CD8-positive, alpha-beta memory T cell (primary cell): ENCODE measurements at regions not wholly inside any gene's neighbourhood (a gene's known extent, or its start where the extent isn't known, plus 50 kb on each side); places are given as distances from the start of the nearest gene placed in this dataset.
A peak's percentile ranks its signal among the peaks of the same experiment; 100 is the strongest.
"Not testable (repeated sequence)": the region's sequence is repeated elsewhere in the genome, so short reads cannot be mapped to it uniquely, and the experiment has no call there.

Experiments
- CTCF ChIA-PET: fragments of 350-600 bp; sonication (Branson Sonifier 250); formaldehyde crosslinking; loops from one replicate; lab custom pipeline; 2021; ENCODE audit warnings: antibody characterized with exemption; lab: Charles Lee
- POLR2A ChIA-PET: fragments of 350-600 bp; sonication (Branson Sonifier 250); formaldehyde crosslinking; loops from one replicate; lab custom pipeline; 2021; ENCODE audit warnings: antibody characterized with exemption; lab: Charles Lee
- DNase-seq, 5 donors: peaks; one replicate each; pipeline versions ENCODE4 v3.0.0 to v3.0.0-alpha.2; 2020 to 2022; ENCODE audit warnings: mixed read lengths in 1 of 5
- H3K27ac ChIP-seq: one replicate; pipeline ENCODE4 v1.7.0; 2013; ENCODE audit warnings: low read depth, mild to moderate bottlenecking, low read length, moderate library complexity
- H3K27me3 ChIP-seq: 2 replicates; pipeline ENCODE4 v1.7.0; 2013; ENCODE audit warnings: low read length, mild to moderate bottlenecking; ENCODE audit not compliant: insufficient read depth, poor library complexity, severe bottlenecking
- H3K36me3 ChIP-seq: 2 replicates; pipeline ENCODE4 v1.7.0; 2013; ENCODE audit warnings: mild to moderate bottlenecking, low read length, moderate library complexity; ENCODE audit not compliant: insufficient read depth
- H3K4me1 ChIP-seq: 2 replicates; pipeline ENCODE4 v1.7.0; 2013; ENCODE audit warnings: mild to moderate bottlenecking, low read length, moderate library complexity; ENCODE audit not compliant: insufficient read depth
- H3K4me3 ChIP-seq: 2 replicates; pipeline ENCODE4 v1.7.0; 2013; ENCODE audit warnings: mild to moderate bottlenecking, low read length
- H3K9me3 ChIP-seq: 2 replicates; pipeline ENCODE4 v1.7.0; 2013; ENCODE audit warnings: mild to moderate bottlenecking, low read length
- H3K27ac Mint-ChIP-seq, 8 donors: one replicate each; pipeline ENCODE4 v1.8.0; 2020 to 2021; ENCODE audit warnings: mixed read lengths in 8 of 8, mild to moderate bottlenecking in 6 of 8, inconsistent platforms in 3 of 8, moderate library complexity in 3 of 8
- H3K27me3 Mint-ChIP-seq, 2 donors: one replicate each; pipeline ENCODE4 v1.8.0; 2020 to 2021; ENCODE audit warnings: mixed read lengths in 2 of 2, mild to moderate bottlenecking in 1 of 2, moderate library complexity in 1 of 2
- H3K36me3 Mint-ChIP-seq, 3 donors: one replicate each; pipeline ENCODE4 v1.8.0; 2020 to 2021; ENCODE audit warnings: mixed read lengths in 3 of 3, inconsistent platforms in 1 of 3, mild to moderate bottlenecking in 1 of 3
- H3K4me1 Mint-ChIP-seq, 3 donors: one replicate each; pipeline ENCODE4 v1.8.0; 2020 to 2021; ENCODE audit warnings: mixed read lengths in 3 of 3, inconsistent platforms in 1 of 3, mild to moderate bottlenecking in 1 of 3
- H3K4me3 Mint-ChIP-seq, 7 donors: one replicate each; pipeline ENCODE4 v1.8.0; 2020 to 2021; ENCODE audit warnings: mixed read lengths in 7 of 7, mild to moderate bottlenecking in 6 of 7, moderate library complexity in 4 of 7, inconsistent platforms in 2 of 7
- H3K9me3 Mint-ChIP-seq, 5 donors: one replicate each; pipeline ENCODE4 v1.8.0; 2020 to 2022; ENCODE audit warnings: mixed read lengths in 5 of 5, mild to moderate bottlenecking in 3 of 5, moderate library complexity in 2 of 5, inconsistent platforms in 1 of 5

DNA sequence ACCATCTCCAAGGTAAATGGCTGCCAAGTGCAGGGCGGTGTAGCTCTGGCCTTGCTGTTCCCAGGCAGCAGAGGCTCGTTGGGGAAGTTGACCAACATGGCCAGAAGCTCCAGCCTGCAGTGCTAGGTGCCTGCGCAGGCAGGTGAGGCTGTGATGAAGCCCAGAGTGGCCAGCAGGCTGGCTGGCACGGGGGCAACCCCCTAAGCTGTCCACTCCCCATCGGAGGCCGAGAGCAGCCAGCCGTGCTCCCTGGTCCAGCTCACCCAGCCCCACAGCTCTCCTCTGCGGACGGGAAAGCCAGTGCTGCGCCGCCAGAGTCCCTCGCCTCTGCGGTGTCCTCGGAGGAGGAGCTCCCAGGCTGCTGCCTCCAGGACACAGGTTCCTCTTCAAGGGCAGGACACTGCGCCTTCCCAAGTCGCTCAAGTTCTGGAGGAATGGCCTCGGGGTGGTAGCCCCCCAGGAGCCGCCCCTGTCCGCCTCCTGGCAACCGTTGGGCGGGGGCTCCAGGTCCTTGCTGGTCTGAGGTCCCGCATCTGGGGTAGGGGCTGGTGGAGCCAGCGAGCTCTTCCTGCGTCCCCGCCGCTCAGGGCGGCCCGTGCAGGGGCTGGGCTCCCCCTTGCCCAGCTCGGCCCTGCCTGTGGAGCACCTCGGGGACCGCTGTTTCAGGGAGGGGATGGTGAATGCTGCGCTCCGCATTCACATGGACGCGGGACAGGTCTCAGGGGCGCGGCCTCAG is 1438.1 kb upstream of the TPTE start:
- H3K4me1 ChIP-seq, H3K27ac ChIP-seq, DNase-seq, H3K27me3 Mint-ChIP-seq, H3K4me3 Mint-ChIP-seq, H3K27ac Mint-ChIP-seq, H3K4me1 Mint-ChIP-seq, H3K27me3 ChIP-seq, H3K4me3 ChIP-seq, POLR2A ChIA-PET, H3K36me3 ChIP-seq, H3K9me3 Mint-ChIP-seq, CTCF ChIA-PET, H3K9me3 ChIP-seq, H3K36me3 Mint-ChIP-seq: not testable (repeated sequence)

- H3K27me3 Mint-ChIP-seq, POLR2A ChIA-PET, H3K27ac Mint-ChIP-seq, H3K9me3 Mint-ChIP-seq, H3K36me3 Mint-ChIP-seq, H3K27ac ChIP-seq, DNase-seq, H3K9me3 ChIP-seq, H3K4me3 Mint-ChIP-seq, H3K4me1 ChIP-seq, H3K36me3 ChIP-seq, H3K4me3 ChIP-seq, H3K4me1 Mint-ChIP-seq, CTCF ChIA-PET, H3K27me3 ChIP-seq: not testable (repeated sequence)
These were observed 1435.1 kb upstream of the TPTE start for GRCh38 chr21:9086299-9086698.

GRCh38 chr21:9087816-9088215 is 1433.6 kb upstream of the TPTE start:
- H3K4me3 Mint-ChIP-seq, DNase-seq, H3K4me1 Mint-ChIP-seq: not testable (repeated sequence)

DNA sequence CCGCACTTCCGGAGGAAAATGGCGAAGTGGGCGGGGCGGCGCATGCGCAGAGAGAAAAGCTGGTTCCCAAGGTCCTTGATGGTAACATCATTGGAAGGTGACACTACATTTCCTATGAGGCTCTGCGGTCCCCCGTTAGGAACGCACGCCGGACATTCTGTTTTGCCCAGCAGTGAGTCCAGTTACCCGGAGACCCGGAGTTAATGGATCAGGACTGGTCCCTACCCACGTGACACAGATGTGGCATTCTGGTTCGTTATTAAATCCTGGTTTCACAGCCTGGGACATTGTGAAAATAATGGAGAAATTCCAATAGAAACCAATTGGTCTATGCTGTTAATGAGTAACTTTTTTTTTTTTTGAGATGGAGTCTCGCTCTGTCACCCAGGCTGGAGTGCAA is 1391.6 kb upstream of the TPTE start:
- H3K27ac ChIP-seq, H3K27me3 Mint-ChIP-seq, H3K9me3 Mint-ChIP-seq, H3K4me3 Mint-ChIP-seq, POLR2A ChIA-PET, H3K4me1 Mint-ChIP-seq, H3K36me3 Mint-ChIP-seq, H3K9me3 ChIP-seq, H3K36me3 ChIP-seq, H3K27me3 ChIP-seq, CTCF ChIA-PET, DNase-seq, H3K4me1 ChIP-seq, H3K4me3 ChIP-seq: not testable (repeated sequence)
- H3K27ac Mint-ChIP-seq, result peak overlapping the region in 1 of 8 donors; percentile 72

More at GRCh38 chr21:9087816-9088215, 1433.6 kb upstream of the TPTE start:
- H3K27ac Mint-ChIP-seq, H3K4me1 ChIP-seq, CTCF ChIA-PET, H3K27me3 Mint-ChIP-seq, H3K36me3 ChIP-seq, H3K4me3 ChIP-seq, H3K9me3 Mint-ChIP-seq, H3K36me3 Mint-ChIP-seq, H3K9me3 ChIP-seq, H3K27me3 ChIP-seq, POLR2A ChIA-PET, H3K27ac ChIP-seq: not testable (repeated sequence)

- DNase-seq, H3K4me3 Mint-ChIP-seq, H3K4me1 Mint-ChIP-seq, CTCF ChIA-PET, H3K36me3 Mint-ChIP-seq, H3K9me3 Mint-ChIP-seq, H3K9me3 ChIP-seq, POLR2A ChIA-PET, H3K4me3 ChIP-seq, H3K4me1 ChIP-seq, H3K27ac Mint-ChIP-seq, H3K27ac ChIP-seq, H3K27me3 ChIP-seq, H3K36me3 ChIP-seq, H3K27me3 Mint-ChIP-seq: not testable (repeated sequence)
These were observed 1390.6 kb upstream of the TPTE start for GRCh38 chr21:9130817-9131216.
